Caco-2 (cell line): ENCODE measurements at regions not wholly inside any gene's neighbourhood (a gene's known extent, or its start where the extent isn't known, plus 50 kb on each side); places are given as distances from the start of the nearest gene placed in this dataset.

ENCODE experiments used
- BruUV-seq: library from RNA; stranded (reverse); fragments of 400-500 nt; replicated peaks from 2 replicates; lab custom pipeline; 2021; lab: Mats Ljungman, UMichigan
- CTCF ChIA-PET: fragments of 300-600 bp; sonication (Branson Sonifier 250); formaldehyde crosslinking; loops from one replicate; lab custom pipeline; 2022; ENCODE audit warnings: antibody characterized with exemption; lab: Charles Lee
- POLR2A ChIA-PET: fragments of 300-600 bp; sonication (Branson Sonifier 250); formaldehyde crosslinking; loops from one replicate; lab custom pipeline; 2022; ENCODE audit warnings: antibody characterized with exemption; lab: Charles Lee
- DNase-seq, 2 experiments: peaks; one replicate each; pipeline versions ENCODE4 v3.0.0 to v3.0.0-alpha.2; 2020 to 2022
- H3K27me3 ChIP-seq: replicated peaks from 2 replicates; pipeline ENCODE4 v1.6.0; 2011; ENCODE audit warnings: low read length; ENCODE audit not compliant: control insufficient read depth, insufficient read depth
- H3K36me3 ChIP-seq: 2 replicates; pipeline ENCODE4 v1.5.1; 2011; ENCODE audit warnings: low read length; ENCODE audit not compliant: control insufficient read depth, insufficient read depth
- H3K4me1 ChIP-seq: fragments of 250-450 bp; sonication (Bioruptor Pico); 2 replicates; pipeline ENCODE4 v1.5.1; 2020; ENCODE audit warnings: mild to moderate bottlenecking
- H3K4me3 ChIP-seq: 2 replicates; pipeline ENCODE4 v1.5.1; 2011; ENCODE audit warnings: low read depth, mild to moderate bottlenecking, control low read depth, low read length
- H3K9me3 ChIP-seq: fragments of 250-450 bp; sonication (Bioruptor Pico); 2 replicates; pipeline ENCODE4 v1.5.1; 2020; ENCODE audit warnings: mild to moderate bottlenecking, moderate library complexity
- H3K27ac Mint-ChIP-seq: one replicate; pipeline ENCODE4 v1.8.0; 2022; ENCODE audit warnings: mixed read lengths; ENCODE audit not compliant: unreplicated experiment
- H3K27me3 Mint-ChIP-seq: one replicate; pipeline ENCODE4 v1.8.0; 2022; ENCODE audit warnings: mixed read lengths; ENCODE audit not compliant: insufficient read depth, unreplicated experiment
- H3K36me3 Mint-ChIP-seq: one replicate; pipeline ENCODE4 v1.8.0; 2022; ENCODE audit warnings: mild to moderate bottlenecking, mixed read lengths; ENCODE audit not compliant: insufficient read depth, unreplicated experiment
- H3K4me1 Mint-ChIP-seq: one replicate; pipeline ENCODE4 v1.8.0; 2022; ENCODE audit warnings: low read depth, mixed read lengths; ENCODE audit not compliant: unreplicated experiment
- H3K4me3 Mint-ChIP-seq: one replicate; pipeline ENCODE4 v1.8.0; 2022; ENCODE audit warnings: mild to moderate bottlenecking, moderate library complexity, mixed read lengths; ENCODE audit not compliant: unreplicated experiment
- H3K9me3 Mint-ChIP-seq: one replicate; pipeline ENCODE4 v1.8.0; 2022; ENCODE audit warnings: mixed read lengths; ENCODE audit not compliant: unreplicated experiment
- intact Hi-C: fragments of 100-400 bp; cut with micrococcal nuclease; formaldehyde crosslinking; loops from one replicate; pipeline ENCODE4 v1.10.0; 2022; ENCODE audit not compliant: unreplicated experiment
- TF ChIP-seq, protein P1 (sequence below), 2 experiments: fragments of 200-600 bp in 1 of 2; IDR thresholded peaks; 1 replicate in 1 of 2; 2 replicates in 1 of 2; pipeline versions ENCODE4 v1.5.1 to v1.8.0; 2011 to 2022; ENCODE audit warnings: antibody characterized with exemption in 1 of 2, control low read depth in 1 of 2, inconsistent platforms in 1 of 2, low read depth in 1 of 2, low read length in 1 of 2, mild to moderate bottlenecking in 1 of 2, moderate library complexity in 1 of 2; ENCODE audit not compliant: insufficient read depth in 1 of 2, severe bottlenecking in 1 of 2, unreplicated experiment in 1 of 2

DNA sequence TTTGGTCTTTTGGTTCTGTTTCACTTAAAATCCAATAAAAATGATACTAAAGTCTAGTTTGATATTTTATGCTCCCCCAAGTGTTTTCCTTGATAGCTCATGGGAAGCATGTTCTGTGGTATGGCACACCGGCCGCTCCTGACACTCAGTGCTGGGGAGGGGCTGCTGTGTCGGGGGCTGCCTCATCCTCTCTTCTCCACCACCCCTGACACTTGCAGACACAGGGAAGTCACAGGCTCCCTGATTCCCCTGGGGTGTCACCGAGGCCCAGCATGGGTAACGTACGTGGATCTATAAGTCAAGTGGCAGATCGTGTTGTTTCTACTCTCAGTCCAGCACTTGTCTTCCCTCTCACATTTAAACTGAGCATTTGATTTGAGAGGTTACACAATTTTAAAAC is 508.6 kb downstream of the TNS3 start:
- Mint-ChIP-seq H3K4me1 (no peaks in the 10 kb centered on the region), H3K27me3 (peaks cover 3% of the 10 kb centered on the region), H3K9me3 (no peaks in the 10 kb centered on the region), H3K27ac (no peak overlapping the region), H3K4me3 (no peak overlapping the region), H3K36me3 (no peaks in the 10 kb centered on the region)
- ChIA-PET CTCF (no interaction called here), POLR2A (no interaction called here)
- H3K4me1 ChIP-seq = no peaks in the 10 kb centered on the region
- H3K4me3 ChIP-seq = no peak overlapping the region
- TF ChIP-seq, protein P1, sequence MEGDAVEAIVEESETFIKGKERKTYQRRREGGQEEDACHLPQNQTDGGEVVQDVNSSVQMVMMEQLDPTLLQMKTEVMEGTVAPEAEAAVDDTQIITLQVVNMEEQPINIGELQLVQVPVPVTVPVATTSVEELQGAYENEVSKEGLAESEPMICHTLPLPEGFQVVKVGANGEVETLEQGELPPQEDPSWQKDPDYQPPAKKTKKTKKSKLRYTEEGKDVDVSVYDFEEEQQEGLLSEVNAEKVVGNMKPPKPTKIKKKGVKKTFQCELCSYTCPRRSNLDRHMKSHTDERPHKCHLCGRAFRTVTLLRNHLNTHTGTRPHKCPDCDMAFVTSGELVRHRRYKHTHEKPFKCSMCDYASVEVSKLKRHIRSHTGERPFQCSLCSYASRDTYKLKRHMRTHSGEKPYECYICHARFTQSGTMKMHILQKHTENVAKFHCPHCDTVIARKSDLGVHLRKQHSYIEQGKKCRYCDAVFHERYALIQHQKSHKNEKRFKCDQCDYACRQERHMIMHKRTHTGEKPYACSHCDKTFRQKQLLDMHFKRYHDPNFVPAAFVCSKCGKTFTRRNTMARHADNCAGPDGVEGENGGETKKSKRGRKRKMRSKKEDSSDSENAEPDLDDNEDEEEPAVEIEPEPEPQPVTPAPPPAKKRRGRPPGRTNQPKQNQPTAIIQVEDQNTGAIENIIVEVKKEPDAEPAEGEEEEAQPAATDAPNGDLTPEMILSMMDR (IDR thresholded peaks at IDR 0.05; ENCODE audit: insufficient read depth in 1 of 2, low read depth in 1 of 2, low read length in 1 of 2, severe bottlenecking in 1 of 2, unreplicated experiment in 1 of 2) = no peak
- no peaks in the 10 kb centered on the region for H3K36me3 ChIP-seq
- intact Hi-C loops = no loop called here
- BruUV-seq = no TSS peak
- no peak for DNase-seq
- no peaks in the 10 kb centered on the region for H3K9me3 ChIP-seq
- no peaks in the 10 kb centered on the region for H3K27me3 ChIP-seq

DNA sequence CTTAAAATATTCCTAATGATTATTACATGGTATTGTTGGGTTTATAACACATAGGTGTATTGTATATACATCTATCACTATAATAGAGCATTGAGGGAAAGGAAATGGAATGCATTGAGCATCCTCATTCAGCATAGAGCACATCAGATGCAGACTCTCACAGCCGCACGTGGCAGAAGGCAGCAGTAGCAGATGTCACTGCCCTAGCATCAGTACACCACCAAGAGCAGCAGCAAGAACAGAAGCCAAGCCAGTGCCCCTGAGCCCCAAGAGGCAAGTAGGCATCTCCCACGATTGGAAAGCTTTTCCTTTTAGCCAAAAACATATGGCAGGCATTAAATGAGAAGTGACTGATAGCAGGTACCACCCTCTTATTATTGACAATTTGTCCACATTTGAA is 510.0 kb downstream of the TNS3 start:
- TF ChIP-seq, protein P1 (IDR thresholded peaks at IDR 0.05; ENCODE audit: insufficient read depth in 1 of 2, low read depth in 1 of 2, low read length in 1 of 2, severe bottlenecking in 1 of 2, unreplicated experiment in 1 of 2) = no peak
- intact Hi-C loops = no loop called here
- no peaks in the 10 kb centered on the region for H3K36me3 ChIP-seq
- no peak for DNase-seq
- peaks cover 3% of the 10 kb centered on the region for H3K27me3 Mint-ChIP-seq
- H3K4me3 ChIP-seq = no peak overlapping the region
- CTCF ChIA-PET = no interaction called here
- H3K36me3 Mint-ChIP-seq = no peaks in the 10 kb centered on the region
- no peak overlapping the region for H3K27ac Mint-ChIP-seq
- POLR2A ChIA-PET = no interaction called here
- H3K4me1 ChIP-seq = no peaks in the 10 kb centered on the region
- H3K27me3 ChIP-seq = no peaks in the 10 kb centered on the region; the same call in 1 of the 2 replicates
- no peaks in the 10 kb centered on the region for H3K4me1 Mint-ChIP-seq
- no peaks in the 10 kb centered on the region for H3K9me3 Mint-ChIP-seq
- H3K9me3 ChIP-seq = no peaks in the 10 kb centered on the region
- no TSS peak for BruUV-seq
- H3K4me3 Mint-ChIP-seq = no peak overlapping the region

DNA sequence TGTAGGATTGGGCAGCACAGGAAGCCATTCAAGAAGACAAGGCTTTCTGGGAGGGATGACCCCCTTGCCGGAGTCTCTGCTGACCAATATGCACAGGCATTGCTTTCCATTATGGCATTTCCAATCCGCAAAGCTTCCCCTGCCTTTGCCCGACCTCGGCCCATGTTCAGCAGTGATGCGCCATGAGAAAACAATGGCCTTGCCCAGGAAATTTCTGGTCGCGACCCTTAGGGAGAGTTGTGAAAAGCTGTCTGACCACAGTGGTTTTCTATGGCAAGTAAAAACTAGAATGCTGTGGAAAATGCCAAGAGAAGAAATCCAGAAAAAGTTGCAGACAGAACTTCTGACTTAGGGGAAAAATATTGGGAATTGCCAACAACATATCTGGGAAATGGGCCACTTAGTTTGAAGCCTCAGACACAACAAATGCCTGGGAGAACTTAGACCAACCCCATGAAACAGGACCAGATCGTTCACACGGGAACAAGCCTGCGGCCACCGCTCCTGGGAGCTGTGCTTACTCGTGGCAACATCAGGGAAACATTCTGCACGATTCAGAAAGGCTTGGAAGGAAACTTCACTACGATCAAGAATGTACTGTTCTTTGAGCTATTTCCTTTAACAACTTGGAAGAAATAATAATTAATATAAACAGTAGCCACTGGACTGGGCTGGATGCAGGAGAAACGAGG is 512.4 kb downstream of the TNS3 start:
- no TSS peak for BruUV-seq
- peaks cover 8% of the 10 kb centered on the region for H3K27me3 Mint-ChIP-seq
- no peaks in the 10 kb centered on the region for H3K36me3 Mint-ChIP-seq
- H3K4me3 Mint-ChIP-seq = no peak overlapping the region
- no peak overlapping the region for H3K4me3 ChIP-seq
- ChIA-PET POLR2A (no interaction called here), CTCF (no interaction called here)
- no peak for DNase-seq
- no peaks in the 10 kb centered on the region; the same call in 1 of the 2 replicates for H3K27me3 ChIP-seq
- no peaks in the 10 kb centered on the region for H3K9me3 ChIP-seq
- H3K4me1 Mint-ChIP-seq = no peaks in the 10 kb centered on the region
- H3K4me1 ChIP-seq = no peaks in the 10 kb centered on the region
- no peak overlapping the region for H3K27ac Mint-ChIP-seq
- TF ChIP-seq, protein P1 (IDR thresholded peaks at IDR 0.05; ENCODE audit: insufficient read depth in 1 of 2, low read depth in 1 of 2, low read length in 1 of 2, severe bottlenecking in 1 of 2, unreplicated experiment in 1 of 2) = no peak
- intact Hi-C loops = no loop called here
- no peaks in the 10 kb centered on the region for H3K36me3 ChIP-seq
- H3K9me3 Mint-ChIP-seq = no peaks in the 10 kb centered on the region
